HG02678 (cell line): ENCODE measurements at regions not wholly inside any gene's neighbourhood (a gene's known extent, or its start where the extent isn't known, plus 50 kb on each side); places are given as distances from the start of the nearest gene placed in this dataset.

Experiments used
- ATAC-seq: cut with Tn5 transposase; IDR thresholded peaks from one replicate; pipeline ENCODE4 v1.9.1; 2021; ENCODE audit warnings: mild to moderate bottlenecking, moderate library complexity; ENCODE audit not compliant: unreplicated experiment

GRCh38 chrX:39891781-39892180, 206.0 kb downstream of the BCOR start:
- no peak for ATAC-seq

GRCh38 chrX:39893417-39894338, 204.1 kb downstream of the BCOR start:
- ATAC-seq: peak; percentile 71

GRCh38 chrX:39894683-39895082, 203.1 kb downstream of the BCOR start:
- ATAC-seq: no peak

GRCh38 chrX:39895218-39896110, 202.3 kb downstream of the BCOR start:
- ATAC-seq: no peak

- ATAC-seq: no peak
Measured at GRCh38 chrX:39896951-39897740, 200.6 kb downstream of the BCOR start.

- ATAC-seq: no peak
Measured at GRCh38 chrX:39897741-39898097, 200.0 kb downstream of the BCOR start.

GRCh38 chrX:39898147-39898546, 199.6 kb downstream of the BCOR start:
- no peak for ATAC-seq

GRCh38 chrX:39899059-39899458, 198.7 kb downstream of the BCOR start:
- no peak for ATAC-seq

- ATAC-seq: no peak
Measured at GRCh38 chrX:39899856-39900776, 197.6 kb downstream of the BCOR start.

- ATAC-seq: no peak
Measured at GRCh38 chrX:39900777-39901170, 197.0 kb downstream of the BCOR start.

GRCh38 chrX:39903343-39903742, 194.4 kb downstream of the BCOR start:
- ATAC-seq: no peak

GRCh38 chrX:39903937-39904336, 193.8 kb downstream of the BCOR start:
- no peak for ATAC-seq

- ATAC-seq: no peak
Measured at GRCh38 chrX:39904816-39905537, 192.8 kb downstream of the BCOR start.

GRCh38 chrX:39905538-39905891, 192.2 kb downstream of the BCOR start:
- no peak for ATAC-seq

GRCh38 chrX:39905946-39906345, 191.8 kb downstream of the BCOR start:
- ATAC-seq: no peak

- ATAC-seq: no peak
Measured at GRCh38 chrX:39907964-39908661, 189.6 kb downstream of the BCOR start.

GRCh38 chrX:39909996-39910395, 187.8 kb downstream of the BCOR start:
- ATAC-seq: no peak

GRCh38 chrX:39910651-39911050, 187.1 kb downstream of the BCOR start:
- ATAC-seq: no peak
